Loucy (cell line): ENCODE measurements at regions not wholly inside any gene's neighbourhood (a gene's known extent, or its start where the extent isn't known, plus 50 kb on each side); places are given as distances from the start of the nearest gene placed in this dataset.

Source experiments
- H2AFZ ChIP-seq: fragments of 200-600 bp; sonication (generic); 2 replicates; pipeline ENCODE4 v1.6.0; 2016; ENCODE audit warnings: antibody characterized with exemption, mild to moderate bottlenecking, low read length, moderate library complexity
- H3F3A ChIP-seq: fragments of 200-600 bp; 2 replicates; pipeline ENCODE4 v1.6.0; 2016; ENCODE audit warnings: antibody characterized with exemption, low read depth, mild to moderate bottlenecking
- H3K27me3 ChIP-seq: fragments of 200-600 bp; sonication (generic); 2 replicates; pipeline ENCODE4 v1.6.1; 2014; ENCODE audit warnings: low read length, mild to moderate bottlenecking; ENCODE audit not compliant: insufficient read depth, poor library complexity, severe bottlenecking
- H3K36me3 ChIP-seq: fragments of 200-600 bp; sonication (generic); 2 replicates; pipeline ENCODE4 v1.6.1; 2016; ENCODE audit warnings: low read length; ENCODE audit not compliant: insufficient read depth
- H3K4me1 ChIP-seq: fragments of 200-600 bp; sonication (generic); 2 replicates; pipeline ENCODE4 v1.5.1; 2014; ENCODE audit warnings: low read length, mild to moderate bottlenecking; ENCODE audit not compliant: insufficient read depth, poor library complexity, severe bottlenecking
- H3K4me2 ChIP-seq: fragments of 200-600 bp; sonication (generic); 2 replicates; pipeline ENCODE4 v1.6.0; 2014; ENCODE audit warnings: antibody characterized with exemption, low read length, low read depth, mild to moderate bottlenecking; ENCODE audit not compliant: poor library complexity, severe bottlenecking
- H3K4me3 ChIP-seq: fragments of 200-600 bp; sonication (generic); 2 replicates; pipeline ENCODE4 v1.5.1; 2014; ENCODE audit warnings: low read length, mild to moderate bottlenecking, mixed read lengths; ENCODE audit not compliant: poor library complexity, severe bottlenecking
- H3K79me2 ChIP-seq: fragments of 200-600 bp; sonication (generic); 2 replicates; pipeline ENCODE4 v1.6.1; 2014; ENCODE audit warnings: low read length; ENCODE audit not compliant: insufficient read depth
- H3K9ac ChIP-seq: fragments of 200-600 bp; sonication (generic); 2 replicates; pipeline ENCODE4 v1.6.0; 2014; ENCODE audit warnings: mild to moderate bottlenecking, low read depth, low read length, moderate library complexity; ENCODE audit not compliant: poor library complexity, severe bottlenecking
- H3K9me2 ChIP-seq: fragments of 200-600 bp; sonication (generic); replicated peaks from 2 replicates; pipeline ENCODE4 v1.6.1; 2016; ENCODE audit warnings: low read depth, low read length, mixed read lengths
- H3K9me3 ChIP-seq: fragments of 200-600 bp; sonication (generic); 2 replicates; pipeline ENCODE4 v1.6.1; 2014; ENCODE audit warnings: mild to moderate bottlenecking, antibody characterized with exemption, low read length, low read depth; ENCODE audit not compliant: insufficient read depth
- H4K20me1 ChIP-seq: fragments of 200-600 bp; sonication (generic); 2 replicates; pipeline ENCODE4 v1.6.0; 2014; ENCODE audit warnings: antibody characterized with exemption, low read length, mild to moderate bottlenecking; ENCODE audit not compliant: insufficient read depth, poor library complexity, severe bottlenecking
- EZH2phosphoT487 ChIP-seq: fragments of 200-600 bp; IDR thresholded peaks from 2 replicates; pipeline ENCODE4 v1.6.1; 2018; ENCODE audit warnings: antibody characterized with exemption, mild to moderate bottlenecking, moderate library complexity, borderline replicate concordance
- TF ChIP-seq, protein P1 (sequence below): fragments of 200-600 bp; sonication (generic); conservative IDR thresholded peaks from 2 replicates; pipeline ENCODE4 v1.5.1; 2014; ENCODE audit warnings: mild to moderate bottlenecking, antibody characterized with exemption, low read length

DNA sequence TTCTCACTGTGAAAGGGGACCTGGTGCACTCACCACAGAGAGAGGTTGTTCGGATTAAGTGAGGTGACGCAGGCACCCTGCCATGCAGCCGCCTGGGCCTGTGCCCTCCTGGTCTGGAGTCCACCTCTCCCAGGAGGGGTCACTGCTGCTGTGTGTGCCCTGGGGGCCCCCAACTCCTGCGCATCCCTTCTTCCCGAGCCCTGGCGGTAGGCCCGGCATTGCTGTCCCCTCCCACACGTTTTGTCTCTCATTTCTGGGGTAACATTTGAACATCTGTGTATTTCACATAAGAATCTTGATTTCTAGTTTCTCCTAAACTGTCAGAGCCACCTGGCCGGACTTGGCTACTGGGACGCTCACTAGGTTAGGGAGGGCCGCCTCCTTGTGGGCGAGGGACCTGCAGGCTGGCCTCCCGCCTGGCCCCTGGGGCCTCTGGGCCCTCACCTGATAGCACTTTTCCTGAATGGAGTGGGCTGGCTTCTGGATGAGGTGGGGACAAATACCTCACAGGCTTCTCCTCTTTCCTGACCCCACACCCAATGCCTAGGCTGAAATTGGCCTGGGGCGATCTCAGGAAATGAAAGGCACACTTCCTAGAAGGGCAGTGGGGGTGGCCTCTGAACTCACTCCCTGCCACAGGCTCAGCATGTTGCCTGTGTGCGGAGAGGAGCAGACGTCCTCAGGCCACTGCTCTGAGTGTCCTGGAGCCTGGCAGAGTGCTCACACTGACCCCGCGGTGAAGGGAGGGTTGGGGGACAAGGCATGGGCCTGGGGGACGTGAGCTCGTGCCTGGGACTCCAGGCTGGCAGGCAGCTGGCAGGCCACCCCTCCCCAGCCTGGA is 104.2 kb upstream of the PRR23E start:
- no peaks in the 10 kb centered on the region for H4K20me1 ChIP-seq
- no peaks in the 10 kb centered on the region for H3K9me2 ChIP-seq
- H3K9me3 ChIP-seq: no peaks in the 10 kb centered on the region
- H2AFZ ChIP-seq: no peak overlapping the region
- H3K4me1 ChIP-seq: no peaks in the 10 kb centered on the region
- no peaks in the 10 kb centered on the region for H3K36me3 ChIP-seq
- no peak overlapping the region for H3K4me2 ChIP-seq
- TF ChIP-seq, protein P1, sequence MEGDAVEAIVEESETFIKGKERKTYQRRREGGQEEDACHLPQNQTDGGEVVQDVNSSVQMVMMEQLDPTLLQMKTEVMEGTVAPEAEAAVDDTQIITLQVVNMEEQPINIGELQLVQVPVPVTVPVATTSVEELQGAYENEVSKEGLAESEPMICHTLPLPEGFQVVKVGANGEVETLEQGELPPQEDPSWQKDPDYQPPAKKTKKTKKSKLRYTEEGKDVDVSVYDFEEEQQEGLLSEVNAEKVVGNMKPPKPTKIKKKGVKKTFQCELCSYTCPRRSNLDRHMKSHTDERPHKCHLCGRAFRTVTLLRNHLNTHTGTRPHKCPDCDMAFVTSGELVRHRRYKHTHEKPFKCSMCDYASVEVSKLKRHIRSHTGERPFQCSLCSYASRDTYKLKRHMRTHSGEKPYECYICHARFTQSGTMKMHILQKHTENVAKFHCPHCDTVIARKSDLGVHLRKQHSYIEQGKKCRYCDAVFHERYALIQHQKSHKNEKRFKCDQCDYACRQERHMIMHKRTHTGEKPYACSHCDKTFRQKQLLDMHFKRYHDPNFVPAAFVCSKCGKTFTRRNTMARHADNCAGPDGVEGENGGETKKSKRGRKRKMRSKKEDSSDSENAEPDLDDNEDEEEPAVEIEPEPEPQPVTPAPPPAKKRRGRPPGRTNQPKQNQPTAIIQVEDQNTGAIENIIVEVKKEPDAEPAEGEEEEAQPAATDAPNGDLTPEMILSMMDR: no peak
- TF ChIP-seq EZH2phosphoT487: no peak
- no peaks in the 10 kb centered on the region for H3K79me2 ChIP-seq
- H3K9ac ChIP-seq: no peak overlapping the region
- H3K27me3 ChIP-seq: no peaks in the 10 kb centered on the region
- no peak overlapping the region for H3K4me3 ChIP-seq
- H3F3A ChIP-seq: no peaks in the 10 kb centered on the region

DNA sequence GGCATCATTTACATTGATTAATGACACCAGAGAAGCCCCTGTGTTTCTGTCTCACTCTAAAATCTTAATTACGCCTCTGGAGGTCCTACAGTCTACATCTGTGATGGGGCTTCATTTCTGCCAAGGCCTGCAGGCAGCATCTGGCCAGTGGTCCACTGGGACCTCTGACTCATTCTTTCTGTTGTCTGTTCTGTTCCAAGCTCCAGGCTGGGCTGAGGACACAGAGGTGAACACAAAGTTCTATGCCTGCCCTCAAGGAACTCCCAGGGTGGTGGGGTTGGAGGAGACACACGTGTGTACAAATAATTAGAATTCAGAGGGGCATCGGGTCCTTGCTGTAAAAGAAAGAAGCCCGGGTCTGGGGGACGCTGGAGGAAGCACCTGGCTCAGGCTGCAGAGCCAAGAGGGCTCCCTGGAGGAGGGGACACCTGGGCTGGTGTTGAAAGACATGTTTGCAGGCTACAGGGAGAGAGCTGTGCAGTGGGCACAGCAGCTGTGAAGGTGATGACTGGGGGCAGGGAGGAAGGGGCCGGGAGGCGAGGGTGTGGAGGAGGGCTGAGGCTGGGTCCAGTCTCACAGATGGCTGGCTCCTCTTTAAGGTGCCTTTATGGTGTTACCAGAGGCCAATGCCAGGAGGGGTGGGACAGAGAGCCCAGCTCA is 103.3 kb upstream of the PRR23E start:
- Histone ChIP-seq H3K79me2 (no peaks in the 10 kb centered on the region), H3K4me3 (no peak overlapping the region), H3K4me1 (no peaks in the 10 kb centered on the region), H3K36me3 (no peaks in the 10 kb centered on the region), H3K27me3 (no peaks in the 10 kb centered on the region), H3K9me3 (no peaks in the 10 kb centered on the region), H4K20me1 (no peaks in the 10 kb centered on the region), H2AFZ (no peak overlapping the region), H3K9ac (no peak overlapping the region), H3K4me2 (no peak overlapping the region), H3K9me2 (no peaks in the 10 kb centered on the region), H3F3A (no peaks in the 10 kb centered on the region)
- TF ChIP-seq, protein P1: no peak
- no peak for TF ChIP-seq EZH2phosphoT487

DNA sequence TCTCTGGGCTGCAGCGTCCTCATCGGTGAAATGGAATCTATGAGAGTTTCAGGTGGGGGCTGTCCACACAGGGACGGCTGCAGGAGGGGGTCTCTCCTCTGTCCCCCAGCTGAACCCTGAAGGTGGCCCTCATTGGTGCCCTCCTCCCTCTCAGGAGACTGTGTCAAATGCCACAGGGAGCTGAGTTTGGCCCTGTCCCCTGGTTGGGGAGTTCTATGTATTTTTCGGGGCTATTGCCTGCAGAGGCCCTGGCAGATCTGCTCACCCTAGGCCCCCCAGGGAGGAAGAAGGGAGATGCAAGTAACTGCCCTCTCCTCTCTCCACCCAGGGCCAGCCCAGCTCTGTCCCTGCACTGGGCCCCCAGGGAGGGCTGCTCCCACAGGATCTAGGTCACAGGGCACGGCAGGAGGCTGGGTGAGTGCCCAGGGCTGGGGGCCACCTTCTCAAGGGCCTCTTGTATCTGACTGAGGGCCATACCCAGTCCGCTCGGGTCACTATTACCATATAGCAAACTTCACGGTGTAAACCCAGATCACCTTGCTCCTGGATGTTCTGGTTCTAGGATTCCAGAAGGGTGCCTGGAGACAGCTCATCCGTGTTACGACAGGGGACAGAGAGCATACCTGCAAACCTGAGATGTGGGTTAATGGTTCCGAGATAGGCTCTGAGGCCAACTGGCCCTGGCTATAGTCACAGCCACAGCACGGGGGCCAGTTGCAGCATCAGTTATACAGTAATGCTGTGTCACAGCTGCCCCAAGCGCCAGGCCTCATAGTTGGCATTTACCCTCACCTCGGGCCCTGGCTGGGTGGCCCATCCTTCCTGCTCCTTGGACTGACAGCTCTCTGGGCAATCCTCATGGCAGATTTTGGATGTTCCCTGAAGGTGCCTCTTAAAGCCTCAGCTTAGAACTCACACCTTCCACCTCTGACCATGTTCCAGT is 102.4 kb upstream of the PRR23E start:
- H3K36me3 ChIP-seq: no peaks in the 10 kb centered on the region
- TF ChIP-seq, protein P1: no peak
- no peak for TF ChIP-seq EZH2phosphoT487
- no peaks in the 10 kb centered on the region for H3K9me3 ChIP-seq
- H3K27me3 ChIP-seq: no peaks in the 10 kb centered on the region
- H3K79me2 ChIP-seq: no peaks in the 10 kb centered on the region
- no peaks in the 10 kb centered on the region for H3K9me2 ChIP-seq
- no peaks in the 10 kb centered on the region for H3F3A ChIP-seq
- no peaks in the 10 kb centered on the region for H4K20me1 ChIP-seq
- H3K4me3 ChIP-seq: no peak overlapping the region
- H3K4me2 ChIP-seq: no peak overlapping the region
- no peak overlapping the region for H2AFZ ChIP-seq
- H3K9ac ChIP-seq: no peak overlapping the region
- H3K4me1 ChIP-seq: no peaks in the 10 kb centered on the region
